H9 (cell line): ENCODE measurements at regions not wholly inside any gene's neighbourhood (a gene's known extent, or its start where the extent isn't known, plus 50 kb on each side); places are given as distances from the start of the nearest gene placed in this dataset.

Source experiments
- DNase-seq: peaks from one replicate; pipeline ENCODE4 v3.0.0-alpha.2; 2017
- H2AFZ ChIP-seq: one replicate; pipeline ENCODE4 v1.6.1; 2013; ENCODE audit warnings: mild to moderate bottlenecking, low read length, control low read depth, moderate library complexity
- H2AK5ac ChIP-seq: 2 replicates; pipeline ENCODE4 v1.6.1; 2013; ENCODE audit warnings: low read length, control low read depth, mixed read lengths; ENCODE audit not compliant: insufficient read length
- H2BK120ac ChIP-seq: one replicate; pipeline ENCODE4 v1.6.1; 2013; ENCODE audit warnings: low read depth, mild to moderate bottlenecking, low read length, control low read depth, inconsistent platforms; ENCODE audit not compliant: poor library complexity, severe bottlenecking
- H2BK12ac ChIP-seq: 2 replicates; pipeline ENCODE4 v1.6.1; 2013; ENCODE audit warnings: low read length, control low read depth, mixed read lengths, low read depth; ENCODE audit not compliant: insufficient read length
- H2BK15ac ChIP-seq: 2 replicates; pipeline ENCODE4 v1.6.1; 2013; ENCODE audit warnings: low read depth, low read length, control low read depth
- H2BK20ac ChIP-seq: one replicate; pipeline ENCODE4 v1.6.1; 2013; ENCODE audit warnings: low read depth, mild to moderate bottlenecking, low read length, control low read depth, inconsistent platforms; ENCODE audit not compliant: poor library complexity, severe bottlenecking
- H2BK5ac ChIP-seq: 2 replicates; pipeline ENCODE4 v1.6.1; 2013; ENCODE audit warnings: low read length, control low read depth, mixed read lengths; ENCODE audit not compliant: insufficient read length
- H3K14ac ChIP-seq: 2 replicates; pipeline ENCODE4 v1.6.1; 2013; ENCODE audit warnings: low read length, control low read depth; ENCODE audit not compliant: insufficient read depth
- H3K18ac ChIP-seq: 2 replicates; pipeline ENCODE4 v1.6.1; 2013; ENCODE audit warnings: low read depth, mild to moderate bottlenecking, mixed read lengths, low read length, control low read depth; ENCODE audit not compliant: insufficient read length
- H3K23ac ChIP-seq: 2 replicates; pipeline ENCODE4 v1.6.1; 2013; ENCODE audit warnings: low read length, control low read depth, mixed read lengths, low read depth; ENCODE audit not compliant: insufficient read length
- H3K23me2 ChIP-seq: 2 replicates; pipeline ENCODE4 v1.6.1; 2013; ENCODE audit warnings: low read depth, mild to moderate bottlenecking, mixed read lengths, low read length, control low read depth; ENCODE audit not compliant: insufficient read length, poor library complexity, severe bottlenecking
- H3K27ac ChIP-seq: 2 replicates; pipeline ENCODE4 v1.5.1; 2013; ENCODE audit warnings: low read length, control low read depth, mixed read lengths, low read depth; ENCODE audit not compliant: insufficient read length
- H3K27me3 ChIP-seq: 2 replicates; pipeline ENCODE4 v1.6.1; 2013; ENCODE audit warnings: low read length, control low read depth, inconsistent platforms; ENCODE audit not compliant: insufficient read depth
- H3K4ac ChIP-seq: 2 replicates; pipeline ENCODE4 v1.6.1; 2013; ENCODE audit warnings: low read depth, mild to moderate bottlenecking, control low read depth, inconsistent platforms, low read length, moderate library complexity
- H3K4me1 ChIP-seq: 2 replicates; pipeline ENCODE4 v1.6.1; 2013; ENCODE audit warnings: low read length, control low read depth, inconsistent platforms; ENCODE audit not compliant: insufficient read depth
- H3K4me2 ChIP-seq: 2 replicates; pipeline ENCODE4 v1.6.1; 2013; ENCODE audit warnings: low read length, control low read depth, mixed read lengths; ENCODE audit not compliant: insufficient read length, insufficient read depth
- H3K56ac ChIP-seq: 2 replicates; pipeline ENCODE4 v1.6.1; 2013; ENCODE audit warnings: low read depth, mild to moderate bottlenecking, mixed read lengths, low read length, control low read depth; ENCODE audit not compliant: insufficient read length
- H3K79me1 ChIP-seq: 2 replicates; pipeline ENCODE4 v1.6.1; 2013; ENCODE audit warnings: low read depth, mild to moderate bottlenecking, moderate library complexity, low read length, control low read depth, inconsistent platforms; ENCODE audit not compliant: insufficient read depth, poor library complexity, severe bottlenecking
- H3K79me2 ChIP-seq: 2 replicates; pipeline ENCODE4 v1.6.1; 2013; ENCODE audit warnings: low read length, control low read depth, inconsistent platforms; ENCODE audit not compliant: insufficient read depth
- H3K9ac ChIP-seq: 2 replicates; pipeline ENCODE4 v1.6.1; 2013; ENCODE audit warnings: low read length, control low read depth, mixed read lengths; ENCODE audit not compliant: insufficient read length; ENCODE audit errors: extremely low read depth
- H3K9me3 ChIP-seq: one replicate; pipeline ENCODE4 v1.6.1; 2013; ENCODE audit warnings: low read depth, low read length, inconsistent platforms; ENCODE audit not compliant: control insufficient read depth
- H3T11ph ChIP-seq: one replicate; pipeline ENCODE4 v1.6.1; 2013; ENCODE audit warnings: mild to moderate bottlenecking, low read length, control low read depth, inconsistent platforms
- H4K20me1 ChIP-seq: one replicate; pipeline ENCODE4 v1.6.1; 2013; ENCODE audit not compliant: control insufficient read depth, insufficient read length, insufficient read depth
- H4K5ac ChIP-seq: 2 replicates; pipeline ENCODE4 v1.6.1; 2013; ENCODE audit warnings: low read depth, mild to moderate bottlenecking, mixed read lengths, low read length, control low read depth; ENCODE audit not compliant: insufficient read length
- H4K8ac ChIP-seq: replicated peaks from 2 replicates; pipeline ENCODE4 v1.6.1; 2013; ENCODE audit warnings: low read length, control low read depth, mixed read lengths, low read depth; ENCODE audit not compliant: insufficient read length
- H4K91ac ChIP-seq: 2 replicates; pipeline ENCODE4 v1.6.1; 2013; ENCODE audit warnings: low read depth, mild to moderate bottlenecking, moderate library complexity, mixed read lengths, low read length, control low read depth; ENCODE audit not compliant: insufficient read length
- H3K27ac Mint-ChIP-seq, 3 experiments: 2 replicates in 2 of 3; 3 replicates in 1 of 3; pipeline ENCODE4 v1.8.0; 2020 to 2021; ENCODE audit warnings: mixed read lengths in 3 of 3, mild to moderate bottlenecking in 1 of 3, moderate library complexity in 1 of 3
- H3K27me3 Mint-ChIP-seq: 2 replicates; pipeline ENCODE4 v1.8.0; 2021; ENCODE audit warnings: low read depth, mild to moderate bottlenecking, moderate library complexity, mixed read lengths
- H3K36me3 Mint-ChIP-seq, 3 experiments: 2 replicates in 2 of 3; 3 replicates in 1 of 3; pipeline ENCODE4 v1.8.0; 2020 to 2021; ENCODE audit warnings: low read depth in 3 of 3, mixed read lengths in 3 of 3; ENCODE audit not compliant: insufficient read depth in 1 of 3
- H3K4me1 Mint-ChIP-seq, 2 experiments: 2 replicates each; pipeline ENCODE4 v1.8.0; 2020; ENCODE audit warnings: mixed read lengths in 2 of 2
- H3K4me3 Mint-ChIP-seq, 2 experiments: 2 replicates in 1 of 2; 3 replicates in 1 of 2; pipeline ENCODE4 v1.8.0; 2020 to 2021; ENCODE audit warnings: mild to moderate bottlenecking in 2 of 2, mixed read lengths in 2 of 2, moderate library complexity in 1 of 2
- H3K9me3 Mint-ChIP-seq, 2 experiments: 2 replicates in 1 of 2; 3 replicates in 1 of 2; pipeline ENCODE4 v1.8.0; 2020; ENCODE audit warnings: mild to moderate bottlenecking in 2 of 2, mixed read lengths in 2 of 2, moderate library complexity in 1 of 2
- WGBS: extraction: QIAGEN DNeasy Blood & Tissue Kit; methylation state at CpG from one replicate; pipeline ENCODE4 v1.1.7; 2013; ENCODE audit warnings: missing lambda C conversion rate, low lambda C conversion rate, mixed read lengths; ENCODE audit not compliant: insufficient read length; ENCODE audit errors: extremely low coverage; 5-methylcytosine and 5-hydroxymethylcytosine counted together
- TF ChIP-seq, protein P1 (sequence below): fragments of 200-600 bp; sonication (generic); conservative IDR thresholded peaks from 3 replicates; pipeline ENCODE4 v1.8.0; 2021; ENCODE audit warnings: antibody characterized with exemption, mild to moderate bottlenecking

DNA sequence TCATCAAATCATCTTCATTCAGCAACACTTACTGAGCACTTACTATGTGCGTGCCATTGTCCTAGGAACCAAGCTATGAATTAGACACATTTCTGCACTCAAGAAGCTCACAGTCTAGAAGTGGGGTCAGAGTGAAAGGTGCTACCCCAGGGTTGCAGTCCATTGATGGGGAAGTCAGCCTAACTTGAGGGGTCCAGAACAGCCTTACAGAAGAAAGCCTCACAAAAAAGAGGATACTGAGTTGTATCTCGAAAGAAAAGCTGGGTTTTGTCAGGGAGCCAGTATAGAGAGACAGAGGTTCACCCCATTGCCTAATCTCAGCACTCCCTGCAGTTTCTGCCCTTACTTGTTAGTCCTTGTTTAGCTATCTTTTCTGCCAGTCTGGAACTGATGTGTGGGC lies 153.1 kb upstream of the JUN start:
- Histone ChIP-seq H3K79me2 (no peaks in the 10 kb centered on the region), H3K79me1 (no peaks in the 10 kb centered on the region), H4K5ac (no peak overlapping the region), H3K4me1 (no peaks in the 10 kb centered on the region; the same call in 1 of the 2 replicates), H3K4ac (no peak overlapping the region), H4K8ac (no peak overlapping the region), H4K91ac (no peak overlapping the region), H3K23ac (no peak overlapping the region), H2BK20ac (no peak overlapping the region), H3K9ac (no peak overlapping the region), H2AFZ (no peak overlapping the region), H2BK5ac (no peak overlapping the region), H3K4me2 (no peak overlapping the region), H3K27me3 (no peaks in the 10 kb centered on the region), H3K27ac (no peak overlapping the region), H3K23me2 (no peaks in the 10 kb centered on the region), H2AK5ac (no peak overlapping the region), H3T11ph (no peak overlapping the region), H3K9me3 (no peaks in the 10 kb centered on the region), H2BK120ac (no peak overlapping the region), H2BK12ac (no peak overlapping the region), H3K14ac (no peak overlapping the region), H2BK15ac (no peak overlapping the region), H4K20me1 (no peaks in the 10 kb centered on the region), H3K56ac (no peak overlapping the region), H3K18ac (no peak overlapping the region)
- no peaks in the 10 kb centered on the region for H3K9me3 Mint-ChIP-seq
- TF ChIP-seq, protein P1, sequence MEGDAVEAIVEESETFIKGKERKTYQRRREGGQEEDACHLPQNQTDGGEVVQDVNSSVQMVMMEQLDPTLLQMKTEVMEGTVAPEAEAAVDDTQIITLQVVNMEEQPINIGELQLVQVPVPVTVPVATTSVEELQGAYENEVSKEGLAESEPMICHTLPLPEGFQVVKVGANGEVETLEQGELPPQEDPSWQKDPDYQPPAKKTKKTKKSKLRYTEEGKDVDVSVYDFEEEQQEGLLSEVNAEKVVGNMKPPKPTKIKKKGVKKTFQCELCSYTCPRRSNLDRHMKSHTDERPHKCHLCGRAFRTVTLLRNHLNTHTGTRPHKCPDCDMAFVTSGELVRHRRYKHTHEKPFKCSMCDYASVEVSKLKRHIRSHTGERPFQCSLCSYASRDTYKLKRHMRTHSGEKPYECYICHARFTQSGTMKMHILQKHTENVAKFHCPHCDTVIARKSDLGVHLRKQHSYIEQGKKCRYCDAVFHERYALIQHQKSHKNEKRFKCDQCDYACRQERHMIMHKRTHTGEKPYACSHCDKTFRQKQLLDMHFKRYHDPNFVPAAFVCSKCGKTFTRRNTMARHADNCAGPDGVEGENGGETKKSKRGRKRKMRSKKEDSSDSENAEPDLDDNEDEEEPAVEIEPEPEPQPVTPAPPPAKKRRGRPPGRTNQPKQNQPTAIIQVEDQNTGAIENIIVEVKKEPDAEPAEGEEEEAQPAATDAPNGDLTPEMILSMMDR, result no peak
- H3K27ac Mint-ChIP-seq, result no peak overlapping the region
- no CpG with 5 or more reads among the region's 2 CpGs for WGBS
- no peaks in the 10 kb centered on the region; the same call in 1 of the 2 replicates for H3K27me3 Mint-ChIP-seq
- H3K36me3 Mint-ChIP-seq, result no peaks in the 10 kb centered on the region
- H3K4me3 Mint-ChIP-seq, result no peak overlapping the region
- no peaks in the 10 kb centered on the region for H3K4me1 Mint-ChIP-seq
- no peak for DNase-seq
